SKM-1 treated with dmso at 0.1 percent for 144 hours (cell line): ENCODE measurements at regions not wholly inside any gene's neighbourhood (a gene's known extent, or its start where the extent isn't known, plus 50 kb on each side); places are given as distances from the start of the nearest gene placed in this dataset.

Experiments used
- DNase-seq: peaks from one replicate; lab custom pipeline; 2025; ENCODE audit not compliant: unreplicated experiment; lab: John Stamatoyannopoulos, UW

DNA sequence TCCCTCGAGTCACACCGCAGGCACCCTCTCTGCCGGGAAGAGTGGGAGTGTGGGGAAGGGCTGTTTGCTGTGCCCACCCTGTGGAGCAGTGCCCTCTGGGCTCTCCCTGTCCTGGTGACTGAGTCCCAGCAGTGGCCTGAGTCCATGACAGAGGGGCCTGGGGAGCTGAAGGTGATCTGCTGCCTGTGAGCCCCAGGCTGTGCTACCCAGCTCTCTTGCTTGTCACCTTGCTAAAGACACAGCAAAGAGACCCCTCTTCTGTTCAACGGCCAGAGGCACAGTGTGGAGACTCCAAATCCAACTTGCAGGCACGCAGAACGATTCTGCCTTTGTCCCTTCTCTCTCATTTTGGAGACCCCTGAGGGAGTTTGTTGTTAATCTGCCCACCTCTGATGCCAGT lies 232.6 kb downstream of the OPA1 start:
- DNase-seq: no peak

DNA sequence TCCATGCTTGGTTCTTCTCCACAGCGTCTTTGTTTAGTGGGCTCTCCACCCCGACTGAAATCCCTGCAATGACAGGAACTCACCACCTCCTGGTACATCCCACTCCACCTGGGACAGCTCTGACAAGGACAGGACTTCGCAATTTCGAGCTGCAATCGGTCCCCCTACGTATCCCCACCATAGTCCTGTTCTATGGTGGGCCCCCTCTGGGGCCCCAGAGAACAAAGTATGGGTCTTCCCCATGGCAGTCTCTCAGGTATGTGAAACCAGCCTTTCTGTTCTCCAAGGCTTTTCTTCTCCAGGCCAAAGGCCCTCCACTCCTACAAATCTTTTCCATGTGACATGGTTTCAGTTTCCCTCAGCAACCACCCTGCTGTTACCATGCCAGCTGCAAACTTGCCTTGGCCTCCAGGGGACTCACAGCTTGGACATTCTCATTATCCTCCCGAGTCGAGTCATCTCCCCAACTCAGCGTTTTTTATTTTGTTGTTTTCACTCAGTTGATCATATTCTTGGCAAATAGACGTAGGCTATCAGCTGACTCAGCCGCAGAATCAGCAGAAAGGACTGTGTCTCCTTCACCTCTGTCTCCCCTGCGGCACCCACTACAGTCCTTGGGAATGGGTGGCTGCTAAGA lies 233.3 kb downstream of the OPA1 start:
- DNase-seq: no peak

DNA sequence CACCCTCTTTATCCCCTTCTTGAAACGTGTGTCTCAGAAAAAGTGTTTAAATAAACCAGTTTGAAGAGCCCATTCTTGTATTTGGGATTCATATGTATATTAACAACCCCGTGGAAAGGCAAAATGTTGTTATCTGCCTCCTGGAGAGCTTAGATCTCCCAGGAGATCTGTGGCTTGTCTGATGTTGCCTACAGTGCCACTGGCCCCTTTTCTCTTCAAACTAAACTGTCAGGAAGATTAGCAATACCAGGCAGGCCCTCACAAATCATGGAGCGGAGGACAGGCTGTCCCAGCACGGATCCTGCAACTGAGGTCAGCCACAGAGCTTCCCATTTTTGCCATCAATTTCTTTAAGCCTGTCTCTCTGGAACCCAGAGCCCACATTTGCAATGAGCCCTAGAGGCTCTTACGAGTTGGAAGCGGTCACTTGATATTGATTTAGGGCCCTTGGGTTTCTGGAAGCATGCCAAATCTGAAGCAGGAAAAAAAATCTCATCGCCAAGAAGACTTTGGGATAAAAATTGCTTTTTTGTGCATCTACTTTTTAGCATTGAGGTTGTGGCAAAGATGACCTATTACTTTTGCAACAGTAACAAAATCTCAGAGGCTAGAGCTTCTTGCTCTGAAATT lies 234.1 kb downstream of the OPA1 start:
- DNase-seq: no peak

DNA sequence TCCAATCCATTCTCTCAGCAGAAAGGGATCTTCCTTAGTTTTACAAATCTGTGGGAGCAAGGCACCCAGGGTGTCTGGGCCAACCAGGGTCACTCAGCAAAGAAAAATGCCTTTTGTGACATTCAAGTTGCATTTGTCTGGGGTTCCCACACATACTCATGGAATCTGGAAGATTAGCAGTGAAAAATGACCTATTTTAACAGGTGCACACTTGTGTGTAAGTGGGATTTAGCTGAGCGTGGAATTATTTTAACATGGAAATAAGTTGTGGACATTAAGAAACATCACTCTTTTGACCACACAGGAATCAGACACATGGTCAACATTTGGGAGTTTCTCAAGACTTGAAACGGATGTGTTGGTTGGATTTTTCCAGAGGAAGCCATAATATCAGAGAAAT lies 234.9 kb downstream of the OPA1 start:
- no peak for DNase-seq

DNA sequence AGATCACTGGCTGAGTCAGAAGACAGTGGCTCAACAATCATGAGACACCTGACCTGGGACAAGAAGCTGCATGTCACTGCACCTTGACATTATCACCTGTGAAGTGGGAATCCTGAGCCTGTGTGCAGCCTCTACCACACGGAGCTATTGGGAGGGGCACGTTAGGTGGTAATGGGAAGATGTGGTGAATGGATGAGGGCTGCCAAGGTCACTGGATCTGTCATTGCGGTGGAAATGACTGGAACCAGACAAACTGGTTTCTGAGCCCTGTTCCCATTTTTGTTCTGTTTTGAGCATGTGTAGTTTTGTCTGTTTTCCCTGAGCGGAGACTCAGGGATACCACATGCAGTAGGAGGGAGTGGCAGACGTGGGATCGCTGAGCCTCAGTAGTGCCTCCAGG lies 235.5 kb downstream of the OPA1 start:
- DNase-seq: no peak

DNA sequence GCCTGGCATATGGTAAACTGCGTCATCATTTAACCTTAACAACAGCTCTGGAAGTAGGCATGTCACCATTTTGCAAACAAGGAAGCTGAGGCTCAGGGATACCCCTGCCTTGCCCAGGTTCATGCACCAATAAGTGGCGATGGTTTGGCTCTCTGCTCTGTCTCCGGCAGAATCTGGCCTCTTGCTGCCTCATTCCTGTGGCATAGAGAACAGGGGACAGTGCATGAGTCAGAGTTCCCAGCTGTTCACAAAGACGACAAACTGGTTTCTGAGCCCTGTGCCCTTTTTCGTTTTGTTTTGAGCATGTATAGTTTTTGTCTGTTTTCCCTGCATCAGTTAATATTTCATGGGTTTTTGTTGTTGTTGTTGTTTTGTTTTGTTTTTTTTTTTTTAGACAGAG lies 236.8 kb downstream of the OPA1 start:
- DNase-seq: no peak

DNA sequence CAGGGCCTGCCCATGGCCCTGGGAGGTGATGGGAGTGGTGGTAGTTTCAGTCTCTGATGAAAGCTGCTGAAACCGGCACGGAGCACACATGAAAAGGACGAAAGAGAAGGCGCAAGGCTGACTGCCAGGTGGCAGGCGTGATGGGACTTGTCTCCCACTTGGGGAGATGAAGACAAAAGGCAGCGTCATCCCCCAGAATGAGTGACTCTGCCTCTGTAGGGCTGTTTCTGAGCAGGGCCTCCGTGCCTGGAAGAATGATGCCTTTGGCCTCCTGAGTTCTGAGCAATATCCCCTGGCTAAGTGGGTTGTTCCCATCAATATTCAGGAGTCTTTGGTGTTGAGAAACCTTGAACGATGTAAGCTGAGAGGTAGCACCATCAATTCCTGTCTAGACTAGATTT lies 237.8 kb downstream of the OPA1 start:
- DNase-seq: no peak

DNA sequence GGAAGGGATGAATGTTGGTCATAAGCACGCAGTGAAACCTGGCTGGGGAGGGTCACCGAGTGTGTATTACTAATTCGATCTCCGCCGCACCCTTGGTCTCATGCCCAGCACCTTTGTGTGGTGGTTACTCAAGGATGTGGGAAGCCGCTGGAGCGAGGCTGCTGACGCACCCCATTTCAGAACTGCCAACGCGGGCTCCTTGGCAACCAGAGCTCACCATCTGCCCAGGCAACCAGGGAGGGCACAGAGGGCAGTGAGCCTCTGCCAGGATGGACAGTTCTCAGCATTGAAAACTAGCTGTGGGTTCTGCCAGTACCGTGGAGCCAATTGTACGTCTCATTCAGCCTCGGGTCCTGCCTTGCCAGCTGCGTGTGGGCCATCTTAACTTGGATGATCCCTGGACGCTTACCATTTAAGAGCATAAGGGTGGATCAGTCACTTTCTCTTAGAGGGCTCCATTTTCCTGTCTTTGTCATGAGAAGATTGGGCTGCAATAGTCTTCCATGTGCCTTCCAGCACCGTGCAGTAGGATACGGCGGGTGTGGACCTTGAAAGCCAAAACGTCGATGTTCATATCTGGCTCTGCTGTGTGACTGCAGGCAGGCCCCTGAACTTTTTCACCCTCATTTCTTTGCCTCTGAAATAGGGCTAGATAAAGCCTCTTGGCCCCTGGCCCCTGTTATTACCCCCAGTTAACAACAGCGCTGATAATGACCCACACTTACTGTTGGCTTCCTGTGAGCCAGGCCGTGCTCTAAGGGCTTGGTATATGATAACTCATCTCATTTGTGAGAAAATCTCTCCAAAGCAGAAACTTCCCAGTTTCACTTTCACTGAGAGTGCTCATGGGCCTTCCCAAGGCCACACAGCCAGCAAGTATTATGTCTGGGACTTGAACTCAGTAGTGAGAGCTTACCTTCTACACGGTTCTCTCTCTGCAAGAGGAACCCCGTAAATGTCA lies 238.8 kb downstream of the OPA1 start:
- peak; percentile 15 for DNase-seq

DNA sequence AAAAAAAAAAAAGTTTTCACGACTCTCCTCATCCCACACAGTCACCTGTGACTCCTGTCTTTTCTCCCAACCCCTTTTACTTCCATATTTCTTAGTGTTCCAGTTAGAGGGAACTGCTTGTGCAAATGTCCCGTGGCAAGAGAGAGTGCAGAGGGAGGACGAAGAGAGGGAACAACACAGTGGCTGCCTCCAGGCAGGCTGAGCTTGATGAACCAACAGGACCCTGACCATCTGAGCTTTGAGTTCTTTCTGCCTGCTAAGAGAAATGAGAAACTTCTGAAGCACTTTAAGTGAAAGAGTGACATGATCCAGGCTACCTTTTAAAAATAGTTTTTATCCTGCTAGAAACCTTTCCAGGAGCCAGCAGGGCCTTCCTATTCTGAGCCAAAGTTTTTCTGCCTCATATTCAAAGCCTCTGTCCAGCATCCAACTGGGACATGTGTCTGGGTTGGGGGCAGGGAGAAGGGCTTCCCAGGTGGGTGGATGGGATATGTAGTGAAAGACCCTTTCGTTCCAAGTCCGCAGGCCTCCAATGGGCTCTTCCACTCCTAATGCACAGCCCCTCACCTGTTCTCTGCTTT lies 239.9 kb downstream of the OPA1 start:
- no peak for DNase-seq

DNA sequence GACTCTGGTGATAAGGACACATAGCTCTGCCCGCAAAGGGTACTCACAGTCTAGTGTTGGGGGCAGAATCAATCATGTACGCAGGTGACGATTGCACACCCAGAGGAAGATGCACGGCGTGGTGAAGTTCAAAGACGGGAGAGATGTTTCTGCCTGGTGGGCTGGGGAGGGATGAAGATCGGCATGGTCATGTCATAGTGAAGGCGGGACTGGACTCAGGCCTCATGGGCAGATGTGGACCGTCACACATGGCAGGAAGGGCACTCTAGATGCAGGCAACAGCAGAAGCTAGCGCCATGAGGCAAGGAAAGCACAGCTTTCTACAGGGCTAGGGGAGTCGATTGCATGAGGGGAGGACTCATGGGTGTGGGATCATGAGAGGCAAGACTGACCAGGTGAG lies 240.6 kb downstream of the OPA1 start:
- DNase-seq: no peak

DNA sequence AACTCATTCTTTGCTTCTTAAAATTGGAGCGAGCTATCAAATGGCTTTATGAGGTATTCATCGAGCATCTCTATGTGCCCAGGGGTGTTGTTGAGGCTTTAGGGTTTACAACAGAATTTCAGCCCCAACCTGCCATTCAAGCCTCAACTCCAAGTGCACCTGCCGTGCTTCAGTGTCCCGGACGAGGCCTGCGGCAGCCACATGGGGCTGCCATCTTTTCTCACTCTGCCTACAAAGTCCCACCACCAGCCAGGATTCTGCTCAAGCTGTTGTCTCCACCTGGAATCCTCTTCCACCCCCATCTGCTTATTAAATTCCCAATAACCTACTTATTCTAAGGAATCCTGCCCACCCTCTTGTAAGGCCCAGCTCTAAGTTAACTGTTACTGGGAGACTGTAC lies 242.4 kb downstream of the OPA1 start:
- no peak for DNase-seq

DNA sequence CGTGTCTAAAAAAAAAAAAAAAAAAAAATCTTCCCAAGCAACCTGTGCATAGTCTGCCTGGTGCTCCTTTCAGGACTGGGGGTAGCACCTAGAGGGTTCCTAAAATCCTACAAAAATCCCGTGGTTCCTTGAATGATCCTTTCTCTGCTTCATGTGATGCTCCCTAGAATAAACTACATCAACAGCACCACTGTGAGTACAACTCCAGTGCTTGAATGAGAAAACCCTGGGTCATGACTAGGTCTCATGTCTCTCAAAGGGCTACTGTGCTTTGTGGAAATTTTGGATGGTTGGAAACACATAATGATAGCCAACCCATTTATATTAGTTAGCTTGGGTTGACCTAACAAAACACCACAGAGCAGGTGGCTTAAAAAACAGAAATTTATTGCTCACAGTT lies 243.5 kb downstream of the OPA1 start:
- no peak for DNase-seq

DNA sequence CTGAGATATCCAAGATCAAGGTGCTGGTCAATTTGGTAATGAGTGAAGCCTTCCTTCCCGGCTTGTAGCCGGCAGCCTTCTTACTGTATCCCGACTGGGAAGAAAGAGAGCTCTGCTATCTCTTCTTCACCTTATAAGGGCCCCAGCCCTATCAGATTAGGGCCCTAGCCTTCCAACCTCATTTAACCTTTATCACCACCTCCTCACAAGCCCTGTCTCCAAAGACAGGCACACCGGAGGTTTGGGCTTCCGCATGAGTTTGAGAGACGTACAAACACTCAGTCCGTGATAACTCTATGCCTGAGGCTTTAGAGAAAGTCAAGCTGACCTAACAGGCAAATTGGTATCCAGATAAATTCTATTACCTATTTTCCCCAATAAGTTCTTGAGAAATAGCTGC lies 243.9 kb downstream of the OPA1 start:
- no peak for DNase-seq

DNA sequence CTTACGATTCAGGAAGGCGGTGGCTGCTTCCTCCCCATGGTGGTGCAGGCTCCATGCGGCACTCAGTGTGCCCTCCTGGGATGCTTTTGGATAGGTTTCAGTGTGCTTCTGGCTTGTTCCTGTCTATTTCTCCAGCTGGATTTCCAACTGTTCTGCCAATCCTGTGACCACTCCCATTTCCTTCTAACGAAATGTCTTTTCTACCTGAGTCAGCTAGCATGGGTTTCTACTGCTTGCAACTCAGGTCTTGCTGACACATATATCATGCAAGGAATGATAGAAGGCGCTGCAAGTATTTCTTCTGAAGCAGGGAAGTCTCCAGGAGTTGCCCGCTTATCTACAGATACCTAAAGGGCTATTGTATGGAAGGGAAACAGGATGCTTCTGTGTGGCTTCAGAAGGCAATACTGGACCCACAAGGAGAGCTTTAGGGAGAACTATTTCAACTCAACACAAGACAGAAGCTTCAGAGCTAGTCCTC lies 244.4 kb downstream of the OPA1 start:
- no peak for DNase-seq

DNA sequence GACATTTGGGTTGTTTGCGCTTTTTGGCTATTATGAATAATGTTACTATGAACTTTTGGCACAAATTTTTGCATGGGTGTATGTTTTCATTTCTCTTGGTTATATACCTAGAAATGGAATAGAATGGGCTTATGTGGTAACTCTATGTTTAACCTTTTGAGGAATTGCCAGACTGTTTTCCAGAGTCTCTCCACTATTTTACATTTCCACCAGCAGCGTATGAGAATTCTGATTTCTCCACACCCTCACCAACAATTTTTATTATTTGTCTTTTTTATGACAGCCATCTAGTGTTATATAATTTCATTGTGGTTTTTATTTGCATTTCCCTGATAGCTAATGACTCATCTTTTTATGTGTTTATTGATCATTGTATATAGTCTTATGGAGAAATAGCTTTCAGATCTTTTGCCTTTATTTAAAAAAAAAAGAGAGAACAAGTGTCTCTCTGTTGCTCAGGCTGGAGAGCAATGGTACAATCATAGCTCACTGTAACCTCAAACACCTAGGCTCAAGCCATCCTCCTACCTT lies 247.2 kb downstream of the OPA1 start:
- DNase-seq: no peak

DNA sequence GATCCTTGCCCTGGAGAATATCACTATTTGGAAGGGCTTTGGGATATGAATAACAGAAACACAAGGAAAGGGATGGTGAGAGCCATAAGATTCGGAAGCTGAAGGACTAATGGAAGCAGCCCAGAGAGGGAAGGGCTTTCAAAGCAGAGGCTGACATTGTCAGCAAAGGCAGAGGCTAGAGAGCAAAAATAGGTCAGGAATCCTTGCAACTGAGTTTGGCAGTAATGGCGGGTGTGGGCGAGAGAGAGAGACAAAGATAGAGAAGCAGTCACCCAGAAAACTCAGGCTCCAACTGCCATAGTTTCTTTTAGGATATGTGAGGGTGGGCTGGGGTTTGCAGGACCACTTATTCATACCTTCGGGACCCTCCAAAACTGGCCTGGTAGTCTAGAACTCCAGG lies 248.6 kb downstream of the OPA1 start:
- no peak for DNase-seq

DNA sequence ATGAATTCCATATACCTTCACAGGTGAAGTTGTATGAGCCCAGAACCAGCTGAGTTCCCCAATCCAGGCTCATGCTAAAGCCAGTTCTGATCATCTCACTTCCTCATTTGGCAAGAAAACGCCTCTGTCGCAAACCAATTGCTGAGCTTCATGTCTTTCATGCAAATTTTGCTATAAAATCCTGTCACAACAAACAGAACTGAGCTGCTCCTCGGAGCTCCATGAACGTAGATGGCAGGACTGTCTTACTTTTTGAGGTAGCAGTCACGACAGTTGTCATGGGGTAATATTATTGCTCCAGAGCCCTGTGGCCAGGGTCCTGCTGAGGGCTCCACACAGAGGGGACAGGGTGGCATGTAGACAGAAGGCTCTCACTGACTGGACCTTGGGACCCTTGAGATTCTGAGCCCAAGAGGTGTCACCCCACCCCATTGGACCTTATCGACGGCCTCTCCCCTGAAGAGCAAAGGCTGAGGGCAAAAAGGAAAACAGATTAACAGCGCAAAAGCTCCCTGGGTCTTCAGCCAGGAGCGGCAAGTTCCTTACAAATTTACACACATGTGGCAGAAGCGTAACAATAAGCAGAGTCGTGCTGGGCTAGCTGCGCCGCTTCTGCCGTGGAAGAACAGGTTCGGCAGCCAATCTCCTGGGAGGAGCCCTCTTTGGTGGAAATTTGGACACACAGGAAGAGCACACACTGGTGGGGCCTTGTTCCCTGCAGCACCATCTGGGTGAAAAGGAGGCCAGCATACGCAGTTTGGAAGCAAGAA lies 249.2 kb downstream of the OPA1 start:
- DNase-seq: peak; percentile 86

DNA sequence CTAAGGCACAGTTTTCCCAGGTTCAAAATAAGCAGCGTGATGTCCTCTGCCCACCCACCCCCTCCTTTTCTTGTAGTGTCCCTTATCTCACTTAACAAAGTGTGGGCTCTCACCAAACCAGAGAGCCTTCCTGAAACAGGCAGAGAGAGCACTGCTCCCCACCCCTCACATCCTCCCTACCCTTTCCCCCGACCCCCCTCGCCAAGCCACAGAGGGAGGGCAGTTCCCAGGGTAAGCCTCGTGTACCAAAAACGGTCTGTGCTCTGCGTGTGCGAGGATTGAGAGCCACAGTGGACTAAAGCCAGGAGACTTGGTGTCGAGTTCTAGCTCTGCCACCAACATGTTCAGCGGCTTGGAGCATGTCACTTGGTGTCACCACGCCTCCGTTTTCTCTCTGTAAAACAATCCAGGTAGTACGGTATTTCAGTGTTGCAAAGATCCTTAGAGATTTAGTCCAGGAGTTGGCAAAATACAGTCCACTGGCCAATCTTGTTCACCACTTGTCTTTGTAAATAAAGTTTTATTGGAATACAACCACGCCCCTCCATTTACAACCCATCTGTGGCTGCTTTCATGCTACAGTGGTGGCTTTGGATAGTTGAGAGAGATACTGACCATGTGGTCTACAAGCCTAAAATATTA lies 249.9 kb downstream of the OPA1 start:
- DNase-seq: no peak

DNA sequence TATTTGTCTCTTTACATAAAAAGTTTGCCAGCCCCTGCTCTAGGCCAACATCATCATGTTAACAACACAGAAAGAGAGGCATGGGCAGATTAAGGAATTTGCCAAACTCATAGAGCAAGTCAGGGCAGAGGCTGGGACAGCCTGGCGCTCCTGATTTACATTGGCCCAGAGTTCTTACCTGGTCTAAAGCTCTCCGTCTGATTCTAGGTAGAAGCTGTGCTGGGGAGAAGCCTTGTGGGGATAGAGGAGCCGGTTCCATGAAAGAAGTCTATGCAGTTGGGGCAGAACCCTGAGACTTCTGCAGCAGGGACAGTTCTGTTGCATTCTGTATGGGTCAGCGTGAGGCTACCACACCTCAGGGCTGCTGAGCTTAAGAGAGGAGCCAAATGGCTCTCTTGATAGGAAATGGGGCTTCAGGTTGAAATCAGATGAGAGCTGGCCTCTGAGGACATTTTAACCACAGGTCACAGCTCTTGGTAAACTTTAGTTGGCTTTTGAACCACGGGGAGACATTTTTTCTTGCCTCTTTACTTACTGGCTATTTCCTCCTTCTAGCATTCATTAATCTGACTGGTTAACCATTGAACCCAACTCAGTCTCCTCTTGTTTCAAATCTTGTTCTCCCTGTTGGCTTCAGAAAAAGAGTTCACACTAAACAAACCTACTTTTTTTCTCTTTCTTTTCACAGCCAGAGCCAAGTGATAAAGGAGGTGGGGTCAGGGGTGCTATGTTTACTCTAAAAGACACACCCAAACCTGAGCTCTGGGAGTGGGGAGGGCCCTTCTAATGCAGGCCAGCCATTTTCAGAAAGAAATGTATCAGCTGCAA lies 250.7 kb downstream of the OPA1 start:
- no peak for DNase-seq
